ENCODE measurements at regions not wholly inside any gene's neighbourhood (a gene's known extent, or its start where the extent isn't known, plus 50 kb on each side); places are given as distances from the start of the nearest gene placed in this dataset.

- no peak overlapping the region for H3K4me3 ChIP-seq (replicated peaks in 1 of 2; ENCODE audit: low read depth in 2 of 2, low read length in 2 of 2)
- DNase-seq (ENCODE audit: low read depth in 2 of 2), result no peak
- TF ChIP-seq CTCF (IDR thresholded peaks at IDR 0.05; ENCODE audit: low read depth, low read length), result no peak
These were observed 269.0 kb upstream of the PHF14 start for GRCh38 chr7:10704653-10705052.

- no peak overlapping the region for H3K4me3 ChIP-seq (replicated peaks in 1 of 2; ENCODE audit: low read depth in 2 of 2, low read length in 2 of 2)
- no peak for TF ChIP-seq CTCF (IDR thresholded peaks at IDR 0.05; ENCODE audit: low read depth, low read length)
- no peak for DNase-seq (ENCODE audit: low read depth in 2 of 2)
These were observed 266.7 kb upstream of the PHF14 start for GRCh38 chr7:10706875-10707493.

GRCh38 chr7:10707519-10707918, 266.2 kb upstream of the PHF14 start:
- no peak overlapping the region for H3K4me3 ChIP-seq (replicated peaks in 1 of 2; ENCODE audit: low read depth in 2 of 2, low read length in 2 of 2)
- no peak for DNase-seq (ENCODE audit: low read depth in 2 of 2)
- no peak for TF ChIP-seq CTCF (IDR thresholded peaks at IDR 0.05; ENCODE audit: low read depth, low read length)

- H3K4me3 ChIP-seq (replicated peaks in 1 of 2; ENCODE audit: low read depth in 2 of 2, low read length in 2 of 2), result no peak overlapping the region
- no peak for DNase-seq (ENCODE audit: low read depth in 2 of 2)
- TF ChIP-seq CTCF (IDR thresholded peaks at IDR 0.05; ENCODE audit: low read depth, low read length), result no peak
These were observed 265.2 kb upstream of the PHF14 start for GRCh38 chr7:10708447-10708846.

GRCh38 chr7:10718768-10719167, 254.9 kb upstream of the PHF14 start:
- H3K4me3 ChIP-seq (replicated peaks in 1 of 2; ENCODE audit: low read depth in 2 of 2, low read length in 2 of 2), result no peak overlapping the region
- no peak for TF ChIP-seq CTCF (IDR thresholded peaks at IDR 0.05; ENCODE audit: low read depth, low read length)
- DNase-seq (ENCODE audit: low read depth in 2 of 2), result no peak

GRCh38 chr7:10720042-10720441, 253.6 kb upstream of the PHF14 start:
- no peak for DNase-seq (ENCODE audit: low read depth in 2 of 2)
- no peak overlapping the region for H3K4me3 ChIP-seq (replicated peaks in 1 of 2; ENCODE audit: low read depth in 2 of 2, low read length in 2 of 2)
- TF ChIP-seq CTCF (IDR thresholded peaks at IDR 0.05; ENCODE audit: low read depth, low read length), result no peak

GRCh38 chr7:10721289-10721688, 252.4 kb upstream of the PHF14 start:
- H3K4me3 ChIP-seq (replicated peaks in 1 of 2; ENCODE audit: low read depth in 2 of 2, low read length in 2 of 2), result no peak overlapping the region
- no peak for TF ChIP-seq CTCF (IDR thresholded peaks at IDR 0.05; ENCODE audit: low read depth, low read length)
- no peak for DNase-seq (ENCODE audit: low read depth in 2 of 2)

All from cardiac fibroblast (primary cell).